K562 (cell line): ENCODE measurements at regions not wholly inside any gene's neighbourhood (a gene's known extent, or its start where the extent isn't known, plus 50 kb on each side); places are given as distances from the start of the nearest gene placed in this dataset.

Source experiments
- ATAC-seq: fragments of 200-7000 bp; cut with Tn5 transposase; 3 replicates; pipeline ENCODE4 v1.9.1; 2020; ENCODE audit warnings: moderate library complexity
- BruUV-seq: library from RNA; stranded (reverse); fragments of 400-500 nt; replicated peaks from 2 replicates; lab custom pipeline; 2021; lab: Mats Ljungman, UMichigan
- CTCF ChIA-PET: fragments of 300-600 bp; formaldehyde crosslinking; extraction: SDS; loops from one replicate; lab custom pipeline; 2021; ENCODE audit warnings: low intra/inter-chr PET ratio; lab: Yijun Ruan, JAX
- POLR2A ChIA-PET: fragments of 300-600, 350-650 bp; sonication (Branson Sonifier 250); formaldehyde crosslinking; extraction: SDS; loops from one replicate; lab custom pipeline; 2021; ENCODE audit warnings: antibody characterized with exemption, inconsistent platforms; lab: Yijun Ruan, JAX
- DNase-seq, 4 experiments: peaks; one replicate each; pipeline versions ENCODE4 v3.0.0 to v3.0.0-alpha.2; 2011 to 2018; ENCODE audit warnings: low spot score in 3 of 4, mixed read lengths in 3 of 4; ENCODE audit errors: extremely low read depth in 1 of 4
- FAIRE-seq: peaks from 2 replicates; lab custom pipeline; 2011; peaks lifted over from hg19 to GRCh38; lab: Jason Lieb, UNC
- H2AFZ ChIP-seq: 2 replicates; pipeline ENCODE4 v1.6.0; 2011; ENCODE audit warnings: low read depth, low read length, control low read depth, inconsistent platforms
- H3K27ac ChIP-seq: fragments of 200-600 bp; 3 replicates; pipeline ENCODE4 v1.8.0; 2011; ENCODE audit warnings: low read depth, mild to moderate bottlenecking, control low read depth, inconsistent platforms, low read length, moderate library complexity, mixed read lengths; ENCODE audit errors: extremely low read depth
- H3K27me3 ChIP-seq, 2 experiments: fragments of 300-600 bp in 1 of 2; 2 replicates in 1 of 2; 3 replicates in 1 of 2; pipeline versions ENCODE4 v1.6.0 to v1.8.0; 2011; ENCODE audit warnings: inconsistent platforms in 2 of 2, low read length in 2 of 2, mild to moderate bottlenecking in 1 of 2, mixed read lengths in 1 of 2, moderate library complexity in 1 of 2; ENCODE audit not compliant: control insufficient read depth in 2 of 2, insufficient read depth in 2 of 2
- H3K36me3 ChIP-seq: fragments of 300-600 bp; 3 replicates; pipeline ENCODE4 v1.8.0; 2011; ENCODE audit warnings: mild to moderate bottlenecking, low read length, inconsistent platforms; ENCODE audit not compliant: control insufficient read depth, insufficient read depth
- H3K4me1 ChIP-seq, 2 experiments: fragments of 200-600 bp in 1 of 2; replicated peaks in 1 of 2; 2 replicates in 1 of 2; 3 replicates in 1 of 2; pipeline versions ENCODE4 v1.5.1 to v1.8.0; 2011; ENCODE audit warnings: inconsistent platforms in 2 of 2, low read length in 2 of 2, mild to moderate bottlenecking in 1 of 2, mixed read lengths in 1 of 2, moderate library complexity in 1 of 2; ENCODE audit not compliant: control insufficient read depth in 2 of 2, insufficient read depth in 2 of 2
- H3K4me2 ChIP-seq: 2 replicates; pipeline ENCODE4 v1.6.1; 2011; ENCODE audit warnings: low read length, control low read depth, inconsistent platforms, mixed read lengths; ENCODE audit not compliant: insufficient read depth
- H3K4me3 ChIP-seq: fragments of 200-600 bp; sonication (generic), shearing (Covaris generic); 2 replicates; pipeline ENCODE4 v1.5.1; 2016; ENCODE audit warnings: control low read depth, inconsistent platforms
- H3K79me2 ChIP-seq: fragments of 200-600 bp; 3 replicates; pipeline ENCODE4 v1.8.0; 2011; ENCODE audit warnings: low read length, inconsistent platforms; ENCODE audit not compliant: control insufficient read depth, insufficient read depth
- H3K9ac ChIP-seq, 2 experiments: 2 replicates each; pipeline versions ENCODE4 v1.6.0 to v1.6.1; 2011; ENCODE audit warnings: low read depth in 2 of 2, low read length in 2 of 2, control low read depth in 1 of 2, inconsistent platforms in 1 of 2, mild to moderate bottlenecking in 1 of 2, mixed read lengths in 1 of 2; ENCODE audit not compliant: insufficient read depth in 1 of 2
- H3K9me1 ChIP-seq: one replicate; pipeline ENCODE4 v1.6.0; 2011; ENCODE audit warnings: inconsistent platforms, mild to moderate bottlenecking, low read length, moderate library complexity; ENCODE audit not compliant: control insufficient read depth, insufficient read depth
- H3K9me3 ChIP-seq: replicated peaks from 2 replicates; pipeline ENCODE4 v1.5.1; 2011; ENCODE audit warnings: low read depth, low read length, inconsistent platforms; ENCODE audit not compliant: control insufficient read depth, insufficient read depth
- H4K20me1 ChIP-seq: replicated peaks from 2 replicates; pipeline ENCODE4 v1.6.1; 2011; ENCODE audit warnings: low read length, inconsistent platforms, mixed read lengths; ENCODE audit not compliant: control insufficient read depth, insufficient read depth
- COPS2 ChIP-seq: fragments of 450-650 bp; conservative IDR thresholded peaks from 2 replicates; pipeline ENCODE4 v1.6.1; 2016; ENCODE audit warnings: mild to moderate bottlenecking, moderate library complexity
- CSDE1 ChIP-seq, 2 experiments: fragments of 450-650 bp; IDR thresholded peaks; 2 replicates each; pipeline ENCODE4 v1.6.1; 2016; ENCODE audit warnings: mild to moderate bottlenecking in 1 of 2
- ZNF586 ChIP-seq: fragments of 450-650 bp; formaldehyde crosslinking; conservative IDR thresholded peaks from 2 replicates; pipeline ENCODE4 v1.4.0; 2020; ENCODE audit warnings: mild to moderate bottlenecking, moderate library complexity
- WGBS: fragments of 100-300 bp; shearing (Covaris generic); methylation state at CpG from one replicate; pipeline ENCODE4 v1.1.6; 2016; ENCODE audit warnings: low coverage, mixed read lengths; ENCODE audit not compliant: insufficient coverage; ENCODE audit errors: missing lambda C conversion rate; 5-methylcytosine and 5-hydroxymethylcytosine counted together
- in situ Hi-C: fragments of 300-500 bp; cut with MboI; formaldehyde crosslinking; loops from 4 replicates; pipeline ENCODE4 v1.15.0; 2018; ENCODE audit warnings: inconsistent platforms, mixed read lengths
- intact Hi-C: fragments of 100-400 bp; cut with micrococcal nuclease; formaldehyde crosslinking; loops from 2 replicates; pipeline ENCODE4 v1.14.2; 2022
- TF ChIP-seq, protein P1 (sequence below): sonication (generic); formaldehyde crosslinking; IDR thresholded peaks from 2 replicates; pipeline ENCODE4 v1.8.0; 2022; ENCODE audit warnings: mild to moderate bottlenecking, missing genetic modification reagents

DNA sequence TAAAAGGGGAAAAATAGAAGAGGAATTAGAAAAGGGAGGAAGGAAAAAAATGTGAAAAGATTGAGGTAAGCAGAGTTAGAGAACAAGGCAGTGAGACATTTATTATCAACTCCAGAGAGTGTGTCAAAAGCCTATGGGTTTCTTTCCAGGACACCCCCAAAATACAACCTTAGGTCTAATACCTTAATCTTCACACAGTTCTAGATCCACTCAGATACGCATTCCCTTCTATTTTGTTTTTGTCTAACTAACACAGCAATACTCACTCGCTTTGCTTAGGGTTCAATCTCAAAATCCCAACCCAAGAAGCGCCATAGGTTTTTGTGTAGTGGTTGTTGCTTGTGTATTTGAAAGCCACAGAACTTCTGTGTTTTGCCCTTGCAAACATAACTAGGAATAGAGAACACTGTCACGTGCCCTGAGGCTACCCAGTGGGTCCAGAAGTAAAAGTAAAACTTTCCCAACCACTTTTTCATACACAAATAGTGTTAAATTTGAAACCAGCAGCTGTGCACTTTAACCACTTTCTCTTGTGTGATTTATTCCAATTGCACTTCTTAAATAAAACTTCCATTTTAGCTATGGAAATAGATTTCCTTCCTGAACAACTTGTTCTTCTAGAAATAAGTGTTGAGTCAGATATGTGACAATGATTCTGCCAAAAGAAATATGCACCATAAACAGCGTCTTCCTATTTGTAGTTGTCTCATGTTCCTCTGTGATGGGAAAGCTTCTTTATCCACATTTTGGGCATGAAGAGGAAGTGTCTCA lies 414.7 kb upstream of the GHITM start:
- TF ChIP-seq CSDE1 (IDR thresholded peaks at IDR 0.05): no peak
- FAIRE-seq (no peak), ATAC-seq (no peak), DNase-seq (no peak)
- H3K27me3 ChIP-seq: no peaks in the 10 kb centered on the region
- H4K20me1 ChIP-seq: no peaks in the 10 kb centered on the region
- H3K27ac ChIP-seq: no peak overlapping the region
- POLR2A ChIA-PET: no interaction called here
- CTCF ChIA-PET: no interaction called here
- no peak overlapping the region for H3K4me2 ChIP-seq
- H3K4me1 ChIP-seq: no peaks in the 10 kb centered on the region
- intact Hi-C loops: no loop called here
- H3K9me1 ChIP-seq: no peaks in the 10 kb centered on the region
- H3K9me3 ChIP-seq: no peaks in the 10 kb centered on the region
- H3K4me3 ChIP-seq: no peak overlapping the region
- 3% methylated on average over 5 of the region's 5 CpGs for WGBS
- no peaks in the 10 kb centered on the region for H3K36me3 ChIP-seq
- no peak overlapping the region for H2AFZ ChIP-seq
- in situ Hi-C loops: no loop called here
- no peaks in the 10 kb centered on the region for H3K79me2 ChIP-seq
- no TSS peak for BruUV-seq
- no peak overlapping the region for H3K9ac ChIP-seq

DNA sequence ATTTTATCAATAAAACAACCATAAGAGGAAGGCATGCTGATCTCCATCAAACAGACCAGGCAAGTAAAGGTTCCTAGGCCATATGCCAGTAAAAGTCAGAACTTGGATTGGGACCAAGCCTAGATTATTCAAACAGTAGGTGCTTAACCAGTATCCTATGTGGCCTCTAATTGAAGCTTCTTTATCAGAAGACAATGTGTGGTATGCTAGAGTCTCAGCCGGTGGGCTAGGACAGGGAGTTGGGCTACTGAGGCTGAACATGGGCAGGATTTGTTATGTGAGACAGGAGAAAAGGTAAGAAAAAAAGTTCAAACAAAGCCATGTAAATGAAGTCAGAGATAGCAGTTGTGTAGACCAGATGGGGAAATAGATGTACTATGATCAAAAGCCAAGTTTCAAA lies 413.7 kb upstream of the GHITM start:
- no TSS peak for BruUV-seq
- no peak overlapping the region for H3K4me2 ChIP-seq
- in situ Hi-C loops: no loop called here
- intact Hi-C loops: no loop called here
- DNase-seq: no peak
- H3K9ac ChIP-seq: no peak overlapping the region
- H2AFZ ChIP-seq: no peak overlapping the region
- 0% methylated on average over 1 of the region's 1 CpG for WGBS
- H3K27me3 ChIP-seq: no peaks in the 10 kb centered on the region
- no peak overlapping the region for H3K4me3 ChIP-seq
- no peaks in the 10 kb centered on the region for H4K20me1 ChIP-seq
- H3K4me1 ChIP-seq: no peaks in the 10 kb centered on the region
- no peak overlapping the region for H3K27ac ChIP-seq
- POLR2A ChIA-PET: no interaction called here
- no peak for FAIRE-seq
- CTCF ChIA-PET: no interaction called here
- TF ChIP-seq COPS2 (no peak), ZNF586 (CRISPR knock-in tag) (no peak)
- TF ChIP-seq, protein P1, sequence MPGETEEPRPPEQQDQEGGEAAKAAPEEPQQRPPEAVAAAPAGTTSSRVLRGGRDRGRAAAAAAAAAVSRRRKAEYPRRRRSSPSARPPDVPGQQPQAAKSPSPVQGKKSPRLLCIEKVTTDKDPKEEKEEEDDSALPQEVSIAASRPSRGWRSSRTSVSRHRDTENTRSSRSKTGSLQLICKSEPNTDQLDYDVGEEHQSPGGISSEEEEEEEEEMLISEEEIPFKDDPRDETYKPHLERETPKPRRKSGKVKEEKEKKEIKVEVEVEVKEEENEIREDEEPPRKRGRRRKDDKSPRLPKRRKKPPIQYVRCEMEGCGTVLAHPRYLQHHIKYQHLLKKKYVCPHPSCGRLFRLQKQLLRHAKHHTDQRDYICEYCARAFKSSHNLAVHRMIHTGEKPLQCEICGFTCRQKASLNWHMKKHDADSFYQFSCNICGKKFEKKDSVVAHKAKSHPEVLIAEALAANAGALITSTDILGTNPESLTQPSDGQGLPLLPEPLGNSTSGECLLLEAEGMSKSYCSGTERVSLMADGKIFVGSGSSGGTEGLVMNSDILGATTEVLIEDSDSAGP (CRISPR knock-in tag): no peak
- no peak for ATAC-seq
- no peaks in the 10 kb centered on the region for H3K9me3 ChIP-seq
- no peaks in the 10 kb centered on the region for H3K36me3 ChIP-seq
- H3K9me1 ChIP-seq: no peaks in the 10 kb centered on the region
- H3K79me2 ChIP-seq: no peaks in the 10 kb centered on the region
